K562 (cell line): ENCODE measurements at regions not wholly inside any gene's neighbourhood (a gene's known extent, or its start where the extent isn't known, plus 50 kb on each side); places are given as distances from the start of the nearest gene placed in this dataset.

Experiments used
- ATAC-seq: fragments of 200-7000 bp; cut with Tn5 transposase; 3 replicates; pipeline ENCODE4 v1.9.1; 2020; ENCODE audit warnings: moderate library complexity
- BruUV-seq: library from RNA; stranded (reverse); fragments of 400-500 nt; replicated peaks from 2 replicates; lab custom pipeline; 2021; lab: Mats Ljungman, UMichigan
- CTCF ChIA-PET: fragments of 300-600 bp; formaldehyde crosslinking; extraction: SDS; loops from one replicate; lab custom pipeline; 2021; ENCODE audit warnings: low intra/inter-chr PET ratio; lab: Yijun Ruan, JAX
- POLR2A ChIA-PET: fragments of 300-600, 350-650 bp; sonication (Branson Sonifier 250); formaldehyde crosslinking; extraction: SDS; loops from one replicate; lab custom pipeline; 2021; ENCODE audit warnings: antibody characterized with exemption, inconsistent platforms; lab: Yijun Ruan, JAX
- DNase-seq, 4 experiments: peaks; one replicate each; pipeline versions ENCODE4 v3.0.0 to v3.0.0-alpha.2; 2011 to 2018; ENCODE audit warnings: low spot score in 3 of 4, mixed read lengths in 3 of 4; ENCODE audit errors: extremely low read depth in 1 of 4
- FAIRE-seq: peaks from 2 replicates; lab custom pipeline; 2011; peaks lifted over from hg19 to GRCh38; lab: Jason Lieb, UNC
- H2AFZ ChIP-seq: 2 replicates; pipeline ENCODE4 v1.6.0; 2011; ENCODE audit warnings: low read depth, low read length, control low read depth, inconsistent platforms
- H3K27ac ChIP-seq: fragments of 200-600 bp; 3 replicates; pipeline ENCODE4 v1.8.0; 2011; ENCODE audit warnings: low read depth, mild to moderate bottlenecking, control low read depth, inconsistent platforms, low read length, moderate library complexity, mixed read lengths; ENCODE audit errors: extremely low read depth
- H3K27me3 ChIP-seq, 2 experiments: fragments of 300-600 bp in 1 of 2; 2 replicates in 1 of 2; 3 replicates in 1 of 2; pipeline versions ENCODE4 v1.6.0 to v1.8.0; 2011; ENCODE audit warnings: inconsistent platforms in 2 of 2, low read length in 2 of 2, mild to moderate bottlenecking in 1 of 2, mixed read lengths in 1 of 2, moderate library complexity in 1 of 2; ENCODE audit not compliant: control insufficient read depth in 2 of 2, insufficient read depth in 2 of 2
- H3K36me3 ChIP-seq: fragments of 300-600 bp; 3 replicates; pipeline ENCODE4 v1.8.0; 2011; ENCODE audit warnings: mild to moderate bottlenecking, low read length, inconsistent platforms; ENCODE audit not compliant: control insufficient read depth, insufficient read depth
- H3K4me1 ChIP-seq, 2 experiments: fragments of 200-600 bp in 1 of 2; replicated peaks in 1 of 2; 2 replicates in 1 of 2; 3 replicates in 1 of 2; pipeline versions ENCODE4 v1.5.1 to v1.8.0; 2011; ENCODE audit warnings: inconsistent platforms in 2 of 2, low read length in 2 of 2, mild to moderate bottlenecking in 1 of 2, mixed read lengths in 1 of 2, moderate library complexity in 1 of 2; ENCODE audit not compliant: control insufficient read depth in 2 of 2, insufficient read depth in 2 of 2
- H3K4me2 ChIP-seq: 2 replicates; pipeline ENCODE4 v1.6.1; 2011; ENCODE audit warnings: low read length, control low read depth, inconsistent platforms, mixed read lengths; ENCODE audit not compliant: insufficient read depth
- H3K4me3 ChIP-seq: fragments of 200-600 bp; sonication (generic), shearing (Covaris generic); 2 replicates; pipeline ENCODE4 v1.5.1; 2016; ENCODE audit warnings: control low read depth, inconsistent platforms
- H3K79me2 ChIP-seq: fragments of 200-600 bp; 3 replicates; pipeline ENCODE4 v1.8.0; 2011; ENCODE audit warnings: low read length, inconsistent platforms; ENCODE audit not compliant: control insufficient read depth, insufficient read depth
- H3K9ac ChIP-seq, 2 experiments: 2 replicates each; pipeline versions ENCODE4 v1.6.0 to v1.6.1; 2011; ENCODE audit warnings: low read depth in 2 of 2, low read length in 2 of 2, control low read depth in 1 of 2, inconsistent platforms in 1 of 2, mild to moderate bottlenecking in 1 of 2, mixed read lengths in 1 of 2; ENCODE audit not compliant: insufficient read depth in 1 of 2
- H3K9me1 ChIP-seq: one replicate; pipeline ENCODE4 v1.6.0; 2011; ENCODE audit warnings: inconsistent platforms, mild to moderate bottlenecking, low read length, moderate library complexity; ENCODE audit not compliant: control insufficient read depth, insufficient read depth
- H3K9me3 ChIP-seq: replicated peaks from 2 replicates; pipeline ENCODE4 v1.5.1; 2011; ENCODE audit warnings: low read depth, low read length, inconsistent platforms; ENCODE audit not compliant: control insufficient read depth, insufficient read depth
- H4K20me1 ChIP-seq: replicated peaks from 2 replicates; pipeline ENCODE4 v1.6.1; 2011; ENCODE audit warnings: low read length, inconsistent platforms, mixed read lengths; ENCODE audit not compliant: control insufficient read depth, insufficient read depth
- SRSF3 ChIP-seq: fragments of 200-400 bp; formaldehyde crosslinking; IDR thresholded peaks from 2 replicates; pipeline ENCODE4 v1.6.1; 2016; ENCODE audit warnings: mild to moderate bottlenecking, low read length, moderate library complexity; ENCODE audit not compliant: insufficient read depth
- TCFL5 ChIP-seq: fragments of 250-450 bp; sonication (Bioruptor Pico); conservative IDR thresholded peaks from 2 replicates; pipeline ENCODE4 v1.6.1; 2021; ENCODE audit warnings: mild to moderate bottlenecking, moderate library complexity, matching md5 sums
- ZBED1 ChIP-seq: IDR thresholded peaks from 2 replicates; pipeline ENCODE4 v1.6.1; 2014
- ZNF316 ChIP-seq: fragments of 450-650 bp; IDR thresholded peaks from 2 replicates; pipeline ENCODE4 v1.6.1; 2016
- WGBS: fragments of 100-300 bp; shearing (Covaris generic); methylation state at CpG from one replicate; pipeline ENCODE4 v1.1.6; 2016; ENCODE audit warnings: low coverage, mixed read lengths; ENCODE audit not compliant: insufficient coverage; ENCODE audit errors: missing lambda C conversion rate; 5-methylcytosine and 5-hydroxymethylcytosine counted together
- in situ Hi-C: fragments of 300-500 bp; cut with MboI; formaldehyde crosslinking; loops from 4 replicates; pipeline ENCODE4 v1.15.0; 2018; ENCODE audit warnings: inconsistent platforms, mixed read lengths
- intact Hi-C: fragments of 100-400 bp; cut with micrococcal nuclease; formaldehyde crosslinking; loops from 2 replicates; pipeline ENCODE4 v1.14.2; 2022

DNA sequence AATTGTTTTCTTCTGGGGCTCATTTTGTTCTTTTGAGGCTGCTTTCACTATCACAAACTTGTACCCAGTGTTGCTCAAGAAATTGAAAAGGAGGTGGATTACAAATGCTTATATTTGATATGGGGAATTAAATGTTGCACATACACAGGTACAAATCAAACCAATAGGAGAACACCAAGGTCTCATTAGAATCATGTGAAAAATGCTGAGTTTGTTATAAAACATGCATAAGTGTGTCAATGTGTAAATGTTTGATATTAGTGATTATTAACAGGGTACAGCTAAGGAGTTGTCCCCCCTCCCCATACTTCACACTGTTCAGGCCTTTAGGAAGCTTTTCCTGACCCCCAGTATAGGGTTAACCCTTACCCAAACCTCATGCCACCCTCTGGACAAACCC is 971.2 kb upstream of the SEL1L start:
- Histone ChIP-seq H4K20me1 (no peaks in the 10 kb centered on the region), H3K4me3 (no peak overlapping the region), H3K9me1 (no peaks in the 10 kb centered on the region), H3K9me3 (no peaks in the 10 kb centered on the region), H3K27ac (no peak overlapping the region), H3K27me3 (no peaks in the 10 kb centered on the region), H3K4me1 (no peaks in the 10 kb centered on the region), H3K4me2 (no peak overlapping the region), H3K36me3 (no peaks in the 10 kb centered on the region), H2AFZ (no peak overlapping the region), H3K9ac (no peak overlapping the region), H3K79me2 (no peaks in the 10 kb centered on the region)
- in situ Hi-C loops (no loop called here), intact Hi-C loops (no loop called here)
- CTCF ChIA-PET: no interaction called here
- BruUV-seq: no TSS peak
- POLR2A ChIA-PET: no interaction called here
- no peak for DNase-seq
- FAIRE-seq: no peak
- TF ChIP-seq TCFL5 (CRISPR knock-in tag) (no peak), ZNF316 (peak; percentile 18; the same call in 1 of the 2 replicates)
- no peak for ATAC-seq

DNA sequence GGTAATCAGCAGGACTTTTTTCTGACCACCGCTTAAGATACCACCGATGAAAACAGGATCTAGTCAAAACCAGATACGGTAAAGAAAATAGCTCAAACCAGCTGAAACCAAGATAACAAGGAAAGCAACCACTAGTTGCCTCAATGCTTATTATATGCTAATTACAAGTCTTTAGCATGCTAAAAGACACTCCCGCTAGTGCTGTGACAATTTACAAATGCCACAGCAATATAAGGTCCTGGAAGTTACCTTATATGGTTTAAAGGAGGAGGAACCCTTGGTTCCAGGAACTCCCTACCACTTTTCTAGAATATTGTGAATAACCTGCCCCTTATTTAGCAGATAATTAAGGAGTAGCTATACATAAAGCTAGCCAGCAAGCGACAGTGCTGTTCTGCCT is 976.4 kb upstream of the SEL1L start:
- Histone ChIP-seq H3K27me3 (no peaks in the 10 kb centered on the region), H3K27ac (no peak overlapping the region), H3K4me2 (no peak overlapping the region), H4K20me1 (no peaks in the 10 kb centered on the region), H3K9me1 (no peaks in the 10 kb centered on the region), H3K4me1 (no peaks in the 10 kb centered on the region), H3K79me2 (no peaks in the 10 kb centered on the region), H3K4me3 (no peak overlapping the region), H3K36me3 (no peaks in the 10 kb centered on the region), H3K9ac (no peak overlapping the region), H2AFZ (no peak overlapping the region), H3K9me3 (no peaks in the 10 kb centered on the region)
- ChIA-PET POLR2A (no interaction called here), CTCF (no interaction called here)
- DNase-seq (no peak), ATAC-seq (no peak), FAIRE-seq (no peak)
- in situ Hi-C loops (no loop called here), intact Hi-C loops (no loop called here)
- TF ChIP-seq ZBED1 (no peak), SRSF3 (no peak)
- WGBS: 0% methylated on average over 5 of the region's 5 CpGs
- no TSS peak for BruUV-seq
